C4-2B (cell line): ENCODE measurements at regions not wholly inside any gene's neighbourhood (a gene's known extent, or its start where the extent isn't known, plus 50 kb on each side); places are given as distances from the start of the nearest gene placed in this dataset.

ENCODE experiments used
- CTCF ChIP-seq: fragments of 450-650 bp; conservative IDR thresholded peaks from 2 replicates; pipeline ENCODE4 v1.5.1; 2017; ENCODE audit warnings: mild to moderate bottlenecking
- ZFX ChIP-seq: fragments of 450-650 bp; IDR thresholded peaks from 2 replicates; pipeline ENCODE4 v1.6.1; 2017

DNA sequence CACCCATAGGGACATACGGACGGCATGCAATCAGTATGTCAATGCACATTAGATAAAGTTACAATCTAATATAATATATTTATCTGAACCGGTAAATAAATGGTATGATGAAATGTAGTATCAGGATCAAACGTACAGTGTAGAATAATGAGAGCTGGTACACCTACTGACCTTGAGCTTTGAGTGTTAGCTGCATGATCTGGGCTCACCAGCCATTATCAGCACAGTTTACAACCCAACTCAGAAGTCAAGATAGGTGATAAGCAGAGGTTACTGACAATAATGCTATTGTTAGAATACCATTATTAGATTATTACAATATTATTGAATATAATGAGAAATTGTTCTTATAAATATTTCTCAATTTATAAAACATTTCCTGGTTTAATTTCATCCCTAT lies 103.0 kb upstream of the ESRRG start:
- TF ChIP-seq CTCF (no peak), ZFX (no peak)
